ENCODE measurements at regions not wholly inside any gene's neighbourhood (a gene's known extent, or its start where the extent isn't known, plus 50 kb on each side); places are given as distances from the start of the nearest gene placed in this dataset.

DNA sequence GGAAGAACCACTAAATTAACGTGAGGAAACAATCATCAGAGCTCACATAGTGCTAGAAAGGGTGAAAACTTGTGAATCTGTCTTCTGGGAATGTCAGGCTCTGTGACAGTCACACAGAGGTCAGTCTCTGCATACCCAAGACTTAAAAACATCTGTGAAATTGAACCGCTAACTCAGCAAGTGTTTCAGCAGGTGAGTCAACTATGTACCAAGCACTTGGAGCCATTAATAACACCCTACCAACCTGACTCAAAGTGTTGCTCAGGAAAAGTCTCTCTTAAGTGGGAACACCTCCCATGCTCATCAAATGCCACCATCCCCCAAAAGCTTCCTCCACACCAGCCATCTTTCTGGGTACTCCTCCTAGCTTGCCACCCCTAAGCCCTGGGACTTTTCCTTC lies 92.3 kb upstream of the CARMIL1 start:
- Histone ChIP-seq H3K4me1 (replicated peaks; ENCODE audit: insufficient read depth) (peaks cover 7% of the 10 kb centered on the region), H3K9me3 (ENCODE audit: insufficient read depth, low read depth) (peaks cover 4% of the 10 kb centered on the region; the same call in 1 of the 2 replicates), H3K36me3 (ENCODE audit: low read depth) (no peaks in the 10 kb centered on the region), H3K27ac (no peak overlapping the region), H4K20me1 (ENCODE audit: insufficient read depth) (no peaks in the 10 kb centered on the region), H3K4me3 (no peak overlapping the region), H2AFZ (no peak overlapping the region), H3K27me3 (ENCODE audit: insufficient read depth, low read depth) (no peaks in the 10 kb centered on the region), H3K4me2 (no peak overlapping the region), H3K9me2 (ENCODE audit: insufficient read depth) (no peaks in the 10 kb centered on the region), H3F3A (ENCODE audit: insufficient read depth, low read depth) (peaks cover 1% of the 10 kb centered on the region), H3K79me2 (ENCODE audit: low read depth) (no peaks in the 10 kb centered on the region)
- no peak for TF ChIP-seq EZH2 (IDR thresholded peaks at IDR 0.05; ENCODE audit: low read depth)
- TF ChIP-seq, protein P1, sequence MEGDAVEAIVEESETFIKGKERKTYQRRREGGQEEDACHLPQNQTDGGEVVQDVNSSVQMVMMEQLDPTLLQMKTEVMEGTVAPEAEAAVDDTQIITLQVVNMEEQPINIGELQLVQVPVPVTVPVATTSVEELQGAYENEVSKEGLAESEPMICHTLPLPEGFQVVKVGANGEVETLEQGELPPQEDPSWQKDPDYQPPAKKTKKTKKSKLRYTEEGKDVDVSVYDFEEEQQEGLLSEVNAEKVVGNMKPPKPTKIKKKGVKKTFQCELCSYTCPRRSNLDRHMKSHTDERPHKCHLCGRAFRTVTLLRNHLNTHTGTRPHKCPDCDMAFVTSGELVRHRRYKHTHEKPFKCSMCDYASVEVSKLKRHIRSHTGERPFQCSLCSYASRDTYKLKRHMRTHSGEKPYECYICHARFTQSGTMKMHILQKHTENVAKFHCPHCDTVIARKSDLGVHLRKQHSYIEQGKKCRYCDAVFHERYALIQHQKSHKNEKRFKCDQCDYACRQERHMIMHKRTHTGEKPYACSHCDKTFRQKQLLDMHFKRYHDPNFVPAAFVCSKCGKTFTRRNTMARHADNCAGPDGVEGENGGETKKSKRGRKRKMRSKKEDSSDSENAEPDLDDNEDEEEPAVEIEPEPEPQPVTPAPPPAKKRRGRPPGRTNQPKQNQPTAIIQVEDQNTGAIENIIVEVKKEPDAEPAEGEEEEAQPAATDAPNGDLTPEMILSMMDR (conservative IDR thresholded peaks at IDR 0.05): no peak
- POLR2A ChIA-PET (ENCODE audit: unreplicated experiment): no interaction called here
- CTCF ChIA-PET: no interaction called here
- intact Hi-C loops (cut with micrococcal nuclease; ENCODE audit: unreplicated experiment): no loop called here
- BruUV-seq (replicated peaks): no TSS peak
- DNase-seq: no peak

DNA sequence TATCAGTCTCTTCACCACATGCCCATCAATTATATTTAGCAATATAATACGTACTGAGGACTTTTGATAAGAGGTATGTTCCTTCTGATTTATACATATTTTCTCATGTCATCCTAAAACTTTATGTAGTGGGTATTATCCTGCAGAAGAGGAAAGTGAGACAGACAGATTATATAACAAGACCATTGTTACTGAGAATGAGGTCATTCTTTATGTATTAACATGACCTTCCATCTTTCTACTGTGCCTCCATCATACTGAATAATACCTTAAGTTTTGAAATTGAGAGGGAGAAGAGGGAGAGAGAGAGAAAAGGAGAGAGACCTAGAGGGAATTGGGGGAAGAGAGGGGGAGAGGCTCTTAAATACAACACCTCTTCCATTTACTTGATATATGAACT lies 90.9 kb upstream of the CARMIL1 start:
- ChIA-PET POLR2A (ENCODE audit: unreplicated experiment) (no interaction called here), CTCF (no interaction called here)
- no peak for TF ChIP-seq EZH2 (IDR thresholded peaks at IDR 0.05; ENCODE audit: low read depth)
- TF ChIP-seq, protein P1 (conservative IDR thresholded peaks at IDR 0.05): no peak
- no peak overlapping the region for H3K27ac ChIP-seq
- no peak overlapping the region for H3K4me3 ChIP-seq
- no peak overlapping the region for H3K4me2 ChIP-seq
- peaks cover 14% of the 10 kb centered on the region for H3F3A ChIP-seq (ENCODE audit: insufficient read depth, low read depth)
- peaks cover 16% of the 10 kb centered on the region for H3K4me1 ChIP-seq (replicated peaks; ENCODE audit: insufficient read depth)
- no TSS peak for BruUV-seq (replicated peaks)
- H3K79me2 ChIP-seq (ENCODE audit: low read depth): no peaks in the 10 kb centered on the region
- no peaks in the 10 kb centered on the region for H3K9me2 ChIP-seq (ENCODE audit: insufficient read depth)
- no peak for DNase-seq
- H2AFZ ChIP-seq: no peak overlapping the region
- H3K36me3 ChIP-seq (ENCODE audit: low read depth): no peaks in the 10 kb centered on the region
- H3K27me3 ChIP-seq (ENCODE audit: insufficient read depth, low read depth): no peaks in the 10 kb centered on the region
- H3K9me3 ChIP-seq (ENCODE audit: insufficient read depth, low read depth): peaks cover 4% of the 10 kb centered on the region; the same call in 1 of the 2 replicates
- intact Hi-C loops (cut with micrococcal nuclease; ENCODE audit: unreplicated experiment): no loop called here
- H4K20me1 ChIP-seq (ENCODE audit: insufficient read depth): no peaks in the 10 kb centered on the region

DNA sequence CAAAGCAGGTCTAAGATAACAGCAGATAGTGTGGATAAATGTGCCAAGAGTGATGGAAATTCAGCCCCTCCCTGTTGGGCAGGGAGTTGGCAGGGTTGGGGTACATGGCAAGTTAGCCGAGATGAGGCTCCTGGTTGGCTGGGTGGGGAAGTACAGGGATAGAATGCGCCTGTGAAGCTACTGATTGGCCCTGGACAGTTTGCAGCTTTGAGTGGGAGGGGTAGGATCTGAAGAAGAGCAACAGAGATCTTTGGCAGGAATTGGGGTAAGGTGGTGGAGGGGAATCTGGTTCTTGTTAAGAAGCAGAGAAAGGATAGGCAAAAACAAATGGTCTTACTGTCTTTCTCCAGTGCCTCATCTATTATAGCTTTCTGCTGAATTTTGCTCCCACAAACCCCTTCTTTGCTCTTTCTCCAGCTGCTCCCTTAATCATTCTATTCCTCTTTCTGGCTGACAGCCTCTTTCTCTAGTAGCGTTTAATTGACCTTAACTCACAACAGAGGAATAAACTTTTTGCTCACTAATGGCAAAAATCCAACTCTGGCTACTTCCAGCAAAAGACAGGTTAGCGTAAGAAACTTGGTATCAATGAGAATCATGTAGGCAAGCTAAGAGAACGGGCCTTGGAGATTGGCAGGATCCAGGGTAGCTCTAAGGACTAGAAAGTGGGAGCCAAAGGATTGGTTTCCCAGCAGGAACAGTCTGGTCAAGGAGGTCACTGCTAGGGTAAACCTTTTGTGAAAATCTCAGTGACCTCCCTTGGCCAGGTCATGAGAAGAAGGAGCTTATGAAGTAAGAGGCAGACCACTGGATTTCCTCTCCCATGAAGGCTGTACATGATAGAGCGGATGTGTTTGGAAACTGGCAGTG lies 86.3 kb upstream of the CARMIL1 start:
- POLR2A ChIA-PET (ENCODE audit: unreplicated experiment): interaction anchor here (0.6 kb wide), 2 partner anchors 19 to 156 kb away, joined by 4 to 5 read pairs; no protein-coding TSS in a partner anchor
- H3K4me3 ChIP-seq: peak overlapping the region; percentile 31; the same call in 1 of the 2 replicates
- peak overlapping the region; percentile 22; the same call in 1 of the 2 replicates for H2AFZ ChIP-seq
- H3K4me2 ChIP-seq: peak overlapping the region; percentile 68
- no peaks in the 10 kb centered on the region for H3K27me3 ChIP-seq (ENCODE audit: insufficient read depth, low read depth)
- H3K36me3 ChIP-seq (ENCODE audit: low read depth): no peaks in the 10 kb centered on the region
- H3K4me1 ChIP-seq (replicated peaks; ENCODE audit: insufficient read depth): peaks cover 35% of the 10 kb centered on the region
- TF ChIP-seq, protein P1 (conservative IDR thresholded peaks at IDR 0.05): no peak
- TF ChIP-seq EZH2 (IDR thresholded peaks at IDR 0.05; ENCODE audit: low read depth): no peak
- peak overlapping the region; percentile 99 for H3K27ac ChIP-seq
- peaks cover 4% of the 10 kb centered on the region; the same call in 1 of the 2 replicates for H3K9me3 ChIP-seq (ENCODE audit: insufficient read depth, low read depth)
- intact Hi-C loops (cut with micrococcal nuclease; ENCODE audit: unreplicated experiment): no loop called here
- CTCF ChIA-PET: no interaction called here
- no peaks in the 10 kb centered on the region for H4K20me1 ChIP-seq (ENCODE audit: insufficient read depth)
- no TSS peak for BruUV-seq (replicated peaks)
- no peaks in the 10 kb centered on the region for H3K9me2 ChIP-seq (ENCODE audit: insufficient read depth)
- no peaks in the 10 kb centered on the region for H3K79me2 ChIP-seq (ENCODE audit: low read depth)
- H3F3A ChIP-seq (ENCODE audit: insufficient read depth, low read depth): peaks cover 23% of the 10 kb centered on the region
- peak; percentile 36 to 79 for DNase-seq

Data from PC-9 (cell line).